ENCODE measurements at regions not wholly inside any gene's neighbourhood (a gene's known extent, or its start where the extent isn't known, plus 50 kb on each side); places are given as distances from the start of the nearest gene placed in this dataset.

DNA sequence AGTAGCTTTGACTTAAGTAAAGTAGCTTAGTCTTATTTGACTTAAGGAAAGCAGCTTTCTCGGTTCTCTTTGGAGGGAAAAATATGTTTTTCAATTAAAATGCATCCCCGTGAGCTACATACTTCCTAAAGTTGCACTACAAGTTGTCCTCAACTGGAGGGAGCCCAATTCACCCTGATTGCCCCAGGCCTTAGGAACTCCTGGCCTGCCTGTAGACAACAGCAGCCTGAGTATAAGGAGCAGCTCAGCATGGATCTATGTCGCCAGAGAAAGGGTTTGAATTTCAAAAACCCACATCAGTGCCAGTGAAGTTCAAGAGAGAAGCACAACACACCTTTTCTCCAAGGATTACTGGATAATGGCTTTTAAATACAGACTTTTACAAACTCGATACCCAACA, 772.0 kb downstream of the TNS3 start:
- TF ChIP-seq, protein P1, sequence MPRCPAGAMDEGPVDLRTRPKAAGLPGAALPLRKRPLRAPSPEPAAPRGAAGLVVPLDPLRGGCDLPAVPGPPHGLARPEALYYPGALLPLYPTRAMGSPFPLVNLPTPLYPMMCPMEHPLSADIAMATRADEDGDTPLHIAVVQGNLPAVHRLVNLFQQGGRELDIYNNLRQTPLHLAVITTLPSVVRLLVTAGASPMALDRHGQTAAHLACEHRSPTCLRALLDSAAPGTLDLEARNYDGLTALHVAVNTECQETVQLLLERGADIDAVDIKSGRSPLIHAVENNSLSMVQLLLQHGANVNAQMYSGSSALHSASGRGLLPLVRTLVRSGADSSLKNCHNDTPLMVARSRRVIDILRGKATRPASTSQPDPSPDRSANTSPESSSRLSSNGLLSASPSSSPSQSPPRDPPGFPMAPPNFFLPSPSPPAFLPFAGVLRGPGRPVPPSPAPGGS (IDR thresholded peaks at IDR 0.05; ENCODE audit: borderline replicate concordance, insufficient read depth, low read depth, low read length, poor library complexity, severe bottlenecking), result no peak
- TF ChIP-seq PAX5 (IDR thresholded peaks at IDR 0.05; ENCODE audit: borderline replicate concordance, low read depth, low read length), result no peak
- H3K9ac ChIP-seq (ENCODE audit: control insufficient read depth, insufficient read depth, low read length), result no peak overlapping the region
- intact Hi-C loops (cut with micrococcal nuclease; ENCODE audit: unreplicated experiment) (no loop called here), in situ Hi-C loops (cut with MboI) (no loop called here)
- no peaks in the 10 kb centered on the region for H3K4me1 ChIP-seq (ENCODE audit: control insufficient read depth, insufficient read depth, low read length)
- H2AFZ ChIP-seq (ENCODE audit: control insufficient read depth, low read depth, low read length), result no peak overlapping the region
- DNase-seq (ENCODE audit: low read depth, low spot score) (no peak), ATAC-seq (no peak), FAIRE-seq (no peak)
- no peaks in the 10 kb centered on the region for H3K27me3 ChIP-seq (replicated peaks in 1 of 2; ENCODE audit: control insufficient read depth in 2 of 2, insufficient read depth in 2 of 2, low read length in 1 of 2)
- H4K20me1 ChIP-seq (ENCODE audit: control insufficient read depth, insufficient read depth), result no peaks in the 10 kb centered on the region
- H3K36me3 ChIP-seq (ENCODE audit: control insufficient read depth in 2 of 2, insufficient read depth in 2 of 2, low read length in 1 of 2), result no peaks in the 10 kb centered on the region
- ChIA-PET CTCF (interaction anchor here (1.0 kb wide), 1 partner anchor 12 kb away, joined by 4 read pairs; no protein-coding TSS in a partner anchor), SMC1A (ENCODE audit: uncharacterized antibody, unreplicated experiment) (interaction anchor here (0.7 to 1.7 kb wide), 2 partner anchors 43 to 123 kb away, joined by 4 read pairs; no protein-coding TSS in a partner anchor), POLR2A (no interaction called here), RAD21 (ENCODE audit: unreplicated experiment) (no interaction called here)
- no peak overlapping the region for H3K4me3 ChIP-seq
- no peak overlapping the region for H3K4me2 ChIP-seq (ENCODE audit: control insufficient read depth, insufficient read depth)
- no peak overlapping the region for H3K27ac ChIP-seq (ENCODE audit: control insufficient read depth, insufficient read depth)
- H3K79me2 ChIP-seq (ENCODE audit: control insufficient read depth, insufficient read depth, low read length), result no peaks in the 10 kb centered on the region
- BruUV-seq (replicated peaks), result no TSS peak
- 4% methylated on average over 4 of the region's 4 CpGs for WGBS (ENCODE audit: insufficient coverage, insufficient replicate concordance, low lambda C conversion rate, missing lambda C conversion rate)
- no peaks in the 10 kb centered on the region for H3K9me3 ChIP-seq (replicated peaks; ENCODE audit: control insufficient read depth, insufficient read depth, low read length)

DNA sequence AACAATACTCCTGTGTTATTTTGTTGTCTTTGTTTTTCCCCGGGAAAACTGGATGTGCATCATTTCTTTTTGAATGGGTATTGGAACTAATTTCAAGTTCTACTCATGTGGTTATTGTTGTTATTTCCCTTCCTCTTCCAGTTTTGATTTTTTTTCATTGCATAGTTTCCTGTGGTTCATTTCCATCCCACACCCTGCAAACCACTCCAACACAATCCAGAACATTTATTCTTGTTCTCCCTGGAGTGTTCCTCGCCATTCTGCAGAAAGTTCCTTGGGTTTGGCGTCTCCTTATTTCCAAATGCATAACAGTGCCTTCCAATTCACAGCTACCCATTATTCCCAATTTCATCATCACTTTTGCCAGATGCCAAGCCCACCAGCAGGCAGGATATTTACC, 775.1 kb downstream of the TNS3 start:
- BruUV-seq (replicated peaks), result no TSS peak
- TF ChIP-seq, protein P2, sequence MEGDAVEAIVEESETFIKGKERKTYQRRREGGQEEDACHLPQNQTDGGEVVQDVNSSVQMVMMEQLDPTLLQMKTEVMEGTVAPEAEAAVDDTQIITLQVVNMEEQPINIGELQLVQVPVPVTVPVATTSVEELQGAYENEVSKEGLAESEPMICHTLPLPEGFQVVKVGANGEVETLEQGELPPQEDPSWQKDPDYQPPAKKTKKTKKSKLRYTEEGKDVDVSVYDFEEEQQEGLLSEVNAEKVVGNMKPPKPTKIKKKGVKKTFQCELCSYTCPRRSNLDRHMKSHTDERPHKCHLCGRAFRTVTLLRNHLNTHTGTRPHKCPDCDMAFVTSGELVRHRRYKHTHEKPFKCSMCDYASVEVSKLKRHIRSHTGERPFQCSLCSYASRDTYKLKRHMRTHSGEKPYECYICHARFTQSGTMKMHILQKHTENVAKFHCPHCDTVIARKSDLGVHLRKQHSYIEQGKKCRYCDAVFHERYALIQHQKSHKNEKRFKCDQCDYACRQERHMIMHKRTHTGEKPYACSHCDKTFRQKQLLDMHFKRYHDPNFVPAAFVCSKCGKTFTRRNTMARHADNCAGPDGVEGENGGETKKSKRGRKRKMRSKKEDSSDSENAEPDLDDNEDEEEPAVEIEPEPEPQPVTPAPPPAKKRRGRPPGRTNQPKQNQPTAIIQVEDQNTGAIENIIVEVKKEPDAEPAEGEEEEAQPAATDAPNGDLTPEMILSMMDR (IDR thresholded peaks at IDR 0.05 in 2 of 3, conservative IDR thresholded peaks at IDR 0.05 in 1 of 3; ENCODE audit: control insufficient read depth in 2 of 3, extremely low read depth in 1 of 3, insufficient read depth in 1 of 3, low read depth in 3 of 3, low read length in 3 of 3), result no peak
- no peak for TF ChIP-seq MXI1 (IDR thresholded peaks at IDR 0.05; ENCODE audit: low read depth, low read length)
- TF ChIP-seq RCOR1 (conservative IDR thresholded peaks at IDR 0.05; ENCODE audit: low read depth, low read length), result no peak
- no peak for TF ChIP-seq ESRRA (IDR thresholded peaks at IDR 0.05; ENCODE audit: low read length)
- TF ChIP-seq MTA2 (IDR thresholded peaks at IDR 0.05; ENCODE audit: low read depth), result no peak
- no peak for TF ChIP-seq NFYB (IDR thresholded peaks at IDR 0.05; ENCODE audit: insufficient read depth, low read depth, low read length)
- no peak for TF ChIP-seq EGR1 (IDR thresholded peaks at IDR 0.05; ENCODE audit: borderline replicate concordance in 1 of 2, low read depth in 2 of 2, low read length in 2 of 2)
- TF ChIP-seq SREBF1 (IDR thresholded peaks at IDR 0.05; ENCODE audit: low read length), result no peak
- TF ChIP-seq, protein P3, sequence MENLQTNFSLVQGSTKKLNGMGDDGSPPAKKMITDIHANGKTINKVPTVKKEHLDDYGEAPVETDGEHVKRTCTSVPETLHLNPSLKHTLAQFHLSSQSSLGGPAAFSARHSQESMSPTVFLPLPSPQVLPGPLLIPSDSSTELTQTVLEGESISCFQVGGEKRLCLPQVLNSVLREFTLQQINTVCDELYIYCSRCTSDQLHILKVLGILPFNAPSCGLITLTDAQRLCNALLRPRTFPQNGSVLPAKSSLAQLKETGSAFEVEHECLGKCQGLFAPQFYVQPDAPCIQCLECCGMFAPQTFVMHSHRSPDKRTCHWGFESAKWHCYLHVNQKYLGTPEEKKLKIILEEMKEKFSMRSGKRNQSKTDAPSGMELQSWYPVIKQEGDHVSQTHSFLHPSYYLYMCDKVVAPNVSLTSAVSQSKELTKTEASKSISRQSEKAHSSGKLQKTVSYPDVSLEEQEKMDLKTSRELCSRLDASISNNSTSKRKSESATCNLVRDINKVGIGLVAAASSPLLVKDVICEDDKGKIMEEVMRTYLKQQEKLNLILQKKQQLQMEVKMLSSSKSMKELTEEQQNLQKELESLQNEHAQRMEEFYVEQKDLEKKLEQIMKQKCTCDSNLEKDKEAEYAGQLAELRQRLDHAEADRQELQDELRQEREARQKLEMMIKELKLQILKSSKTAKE (IDR thresholded peaks at IDR 0.05; ENCODE audit: low read depth, poor library complexity, severe bottlenecking), result no peak
- TF ChIP-seq SUZ12 (IDR thresholded peaks at IDR 0.05; ENCODE audit: unreplicated experiment), result no peak

More for the DNA sequence above, 775.1 kb downstream of the TNS3 start:
- no peaks in the 10 kb centered on the region for H3K79me2 ChIP-seq (ENCODE audit: control insufficient read depth, insufficient read depth, low read length)
- SMC1A ChIA-PET (ENCODE audit: uncharacterized antibody, unreplicated experiment), result no interaction called here
- intact Hi-C loops (cut with micrococcal nuclease; ENCODE audit: unreplicated experiment) (no loop called here), in situ Hi-C loops (cut with MboI) (no loop called here)
- no peak overlapping the region for H3K27ac ChIP-seq (ENCODE audit: control insufficient read depth, insufficient read depth)
- no peak overlapping the region for H2AFZ ChIP-seq (ENCODE audit: control insufficient read depth, low read depth, low read length)
- 12% methylated on average over 3 of the region's 3 CpGs for WGBS (ENCODE audit: insufficient coverage, insufficient replicate concordance, low lambda C conversion rate, missing lambda C conversion rate)
- no peaks in the 10 kb centered on the region for H4K20me1 ChIP-seq (ENCODE audit: control insufficient read depth, insufficient read depth)
- no peaks in the 10 kb centered on the region for H3K9me3 ChIP-seq (replicated peaks; ENCODE audit: control insufficient read depth, insufficient read depth, low read length)
- no peak for ATAC-seq
- DNase-seq (ENCODE audit: low read depth, low spot score), result no peak
- CTCF ChIA-PET, result no interaction called here
- no peaks in the 10 kb centered on the region for H3K36me3 ChIP-seq (ENCODE audit: control insufficient read depth in 2 of 2, insufficient read depth in 2 of 2, low read length in 1 of 2)
- H3K4me3 ChIP-seq, result no peak overlapping the region
- H3K27me3 ChIP-seq (replicated peaks in 1 of 2; ENCODE audit: control insufficient read depth in 2 of 2, insufficient read depth in 2 of 2, low read length in 1 of 2), result no peaks in the 10 kb centered on the region
- no peak overlapping the region for H3K9ac ChIP-seq (ENCODE audit: control insufficient read depth, insufficient read depth, low read length)
- H3K4me2 ChIP-seq (ENCODE audit: control insufficient read depth, insufficient read depth), result no peak overlapping the region
- FAIRE-seq, result no peak
- POLR2A ChIA-PET, result no interaction called here
- RAD21 ChIA-PET (ENCODE audit: unreplicated experiment), result no interaction called here
- H3K4me1 ChIP-seq (ENCODE audit: control insufficient read depth, insufficient read depth, low read length), result no peaks in the 10 kb centered on the region
